GM18907 (cell line): ENCODE measurements at regions not wholly inside any gene's neighbourhood (a gene's known extent, or its start where the extent isn't known, plus 50 kb on each side); places are given as distances from the start of the nearest gene placed in this dataset.

Experiments
- ATAC-seq: cut with Tn5 transposase; IDR thresholded peaks from one replicate; pipeline ENCODE4 v1.9.1; 2021; ENCODE audit warnings: mild to moderate bottlenecking, moderate library complexity; ENCODE audit not compliant: unreplicated experiment

GRCh38 chr20:57070296-57070695, 196.1 kb downstream of the BMP7 start:
- ATAC-seq: no peak

GRCh38 chr20:57071283-57071731, 195.1 kb downstream of the BMP7 start:
- no peak for ATAC-seq

- no peak for ATAC-seq
Observed at GRCh38 chr20:57071954-57072583, 194.4 kb downstream of the BMP7 start.

- ATAC-seq: no peak
Observed at GRCh38 chr20:57073402-57073801, 193.0 kb downstream of the BMP7 start.

- no peak for ATAC-seq
Observed at GRCh38 chr20:57074386-57074785, 192.1 kb downstream of the BMP7 start.

- ATAC-seq: no peak
Observed at GRCh38 chr20:57075181-57075580, 191.3 kb downstream of the BMP7 start.

GRCh38 chr20:57075603-57076002, 190.8 kb downstream of the BMP7 start:
- no peak for ATAC-seq

GRCh38 chr20:57076152-57076652, 190.2 kb downstream of the BMP7 start:
- no peak for ATAC-seq

GRCh38 chr20:57076951-57077350, 189.5 kb downstream of the BMP7 start:
- no peak for ATAC-seq

- no peak for ATAC-seq
Observed at GRCh38 chr20:57078116-57078515, 188.3 kb downstream of the BMP7 start.

GRCh38 chr20:57079031-57080005, 187.1 kb downstream of the BMP7 start:
- ATAC-seq: no peak

GRCh38 chr20:57080796-57081195, 185.6 kb downstream of the BMP7 start:
- ATAC-seq: no peak

- ATAC-seq: no peak
Observed at GRCh38 chr20:57082357-57082945, 184.0 kb downstream of the BMP7 start.

GRCh38 chr20:57083072-57083471, 183.4 kb downstream of the BMP7 start:
- no peak for ATAC-seq

- ATAC-seq: no peak
Observed at GRCh38 chr20:57086066-57086465, 180.4 kb downstream of the BMP7 start.

- ATAC-seq: no peak
Observed at GRCh38 chr20:57087102-57087501, 179.3 kb downstream of the BMP7 start.

GRCh38 chr20:57087705-57088104, 178.7 kb downstream of the BMP7 start:
- ATAC-seq: no peak

- ATAC-seq: no peak
Observed at GRCh38 chr20:57088436-57088835, 178.0 kb downstream of the BMP7 start.

GRCh38 chr20:57089699-57090144, 176.7 kb downstream of the BMP7 start:
- ATAC-seq: peak; percentile 79

GRCh38 chr20:57090590-57091560, 175.6 kb downstream of the BMP7 start:
- ATAC-seq: no peak
